ENCODE measurements at regions not wholly inside any gene's neighbourhood (a gene's known extent, or its start where the extent isn't known, plus 50 kb on each side); places are given as distances from the start of the nearest gene placed in this dataset.

GRCh38 chr14:97031530-97031929 lies 234.3 kb downstream of the VRK1 start:
- ChIA-PET CTCF (no interaction called here), POLR2A (no interaction called here)
- DNase-seq (ENCODE audit: low spot score) (no peak), ATAC-seq (no peak)
- peaks cover 66% of the 10 kb centered on the region for H3K4me1 Mint-ChIP-seq
- H3K27ac Mint-ChIP-seq = no peak overlapping the region
- H3K36me3 Mint-ChIP-seq = peaks cover 10% of the 10 kb centered on the region
- H3K4me3 Mint-ChIP-seq = no peak overlapping the region
- peaks cover 41% of the 10 kb centered on the region for H3K27me3 Mint-ChIP-seq (ENCODE audit: low read depth)
- TF ChIP-seq, protein P1, sequence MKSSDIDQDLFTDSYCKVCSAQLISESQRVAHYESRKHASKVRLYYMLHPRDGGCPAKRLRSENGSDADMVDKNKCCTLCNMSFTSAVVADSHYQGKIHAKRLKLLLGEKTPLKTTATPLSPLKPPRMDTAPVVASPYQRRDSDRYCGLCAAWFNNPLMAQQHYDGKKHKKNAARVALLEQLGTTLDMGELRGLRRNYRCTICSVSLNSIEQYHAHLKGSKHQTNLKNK (CRISPR knock-in tag; IDR thresholded peaks at IDR 0.05) = no peak
- no peak for TF ChIP-seq SP1 (CRISPR knock-in tag; conservative IDR thresholded peaks at IDR 0.05)
- no peak for TF ChIP-seq ZBTB21 (CRISPR knock-in tag; IDR thresholded peaks at IDR 0.05; ENCODE audit: borderline replicate concordance)
- TF ChIP-seq FOXJ3 (CRISPR knock-in tag; IDR thresholded peaks at IDR 0.05; ENCODE audit: borderline replicate concordance) = no peak
- TF ChIP-seq ZNF138 (CRISPR knock-in tag; conservative IDR thresholded peaks at IDR 0.05) = no peak
- TF ChIP-seq CREB1 (CRISPR knock-in tag; IDR thresholded peaks at IDR 0.05) = no peak
- TF ChIP-seq, protein P2, sequence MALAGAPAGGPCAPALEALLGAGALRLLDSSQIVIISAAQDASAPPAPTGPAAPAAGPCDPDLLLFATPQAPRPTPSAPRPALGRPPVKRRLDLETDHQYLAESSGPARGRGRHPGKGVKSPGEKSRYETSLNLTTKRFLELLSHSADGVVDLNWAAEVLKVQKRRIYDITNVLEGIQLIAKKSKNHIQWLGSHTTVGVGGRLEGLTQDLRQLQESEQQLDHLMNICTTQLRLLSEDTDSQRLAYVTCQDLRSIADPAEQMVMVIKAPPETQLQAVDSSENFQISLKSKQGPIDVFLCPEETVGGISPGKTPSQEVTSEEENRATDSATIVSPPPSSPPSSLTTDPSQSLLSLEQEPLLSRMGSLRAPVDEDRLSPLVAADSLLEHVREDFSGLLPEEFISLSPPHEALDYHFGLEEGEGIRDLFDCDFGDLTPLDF (CRISPR knock-in tag; IDR thresholded peaks at IDR 0.05) = no peak
- no peak for TF ChIP-seq ZNF532 (CRISPR knock-in tag; IDR thresholded peaks at IDR 0.05; ENCODE audit: borderline replicate concordance)
- TF ChIP-seq ZNF512 (CRISPR knock-in tag; IDR thresholded peaks at IDR 0.05; ENCODE audit: borderline replicate concordance) = no peak
- TF ChIP-seq ZNF425 (CRISPR knock-in tag; conservative IDR thresholded peaks at IDR 0.05) = no peak
- no peak for TF ChIP-seq E2F4 (CRISPR knock-in tag; IDR thresholded peaks at IDR 0.05; ENCODE audit: borderline replicate concordance, low read depth)
- peaks cover 8% of the 10 kb centered on the region for H3K9me3 Mint-ChIP-seq

DNA sequence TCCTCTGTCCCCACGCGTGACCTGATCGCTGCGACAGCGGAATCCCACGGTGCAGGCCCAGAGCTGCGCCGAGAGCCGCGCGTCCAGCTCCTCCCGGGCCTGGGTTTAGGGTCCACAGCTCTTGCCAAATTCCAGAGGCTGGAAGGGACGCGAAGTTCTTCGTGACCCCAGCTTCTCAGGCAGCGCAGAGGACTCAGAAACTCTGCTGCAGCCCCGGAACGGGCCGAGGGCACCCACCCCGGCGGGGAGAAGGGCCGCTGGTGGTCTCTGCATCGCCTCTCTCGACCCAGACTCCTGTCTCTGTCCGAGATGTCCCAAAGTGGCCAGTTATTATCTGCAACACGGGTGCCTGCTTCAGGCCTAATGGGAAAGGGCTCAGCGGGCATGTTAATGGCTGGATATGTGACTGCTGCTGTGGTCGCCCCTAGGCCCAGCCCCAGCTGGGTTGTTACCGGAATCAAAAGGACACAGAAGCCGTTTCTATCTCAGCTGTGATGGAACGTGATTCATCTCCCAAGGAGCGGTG lies 236.4 kb downstream of the VRK1 start:
- Mint-ChIP-seq H3K4me3 (peak overlapping the region; percentile 62), H3K36me3 (peaks cover 10% of the 10 kb centered on the region), H3K27me3 (ENCODE audit: low read depth) (peaks cover 45% of the 10 kb centered on the region), H3K9me3 (peaks cover 16% of the 10 kb centered on the region), H3K4me1 (peaks cover 55% of the 10 kb centered on the region), H3K27ac (no peak overlapping the region)
- TF ChIP-seq ZNF138 (CRISPR knock-in tag; conservative IDR thresholded peaks at IDR 0.05) (0 out of 2 replicates have a peak, but pooled peaks have one; percentile 8), GRHL2 (CRISPR knock-in tag; IDR thresholded peaks at IDR 0.05; ENCODE audit: insufficient replicate concordance, severe bottlenecking) (no peak), TP53 (CRISPR knock-in tag; IDR thresholded peaks at IDR 0.05) (peak; percentile 58; the same call in 1 of the 2 replicates), MYBL2 (CRISPR knock-in tag; IDR thresholded peaks at IDR 0.05) (0 out of 2 replicates have a peak, but pooled peaks have one; percentile 19), ZNF416 (CRISPR knock-in tag; IDR thresholded peaks at IDR 0.05) (no peak), ZNF512 (CRISPR knock-in tag; IDR thresholded peaks at IDR 0.05; ENCODE audit: borderline replicate concordance) (0 out of 2 replicates have a peak, but pooled peaks have one; percentile 31), TEAD4 (CRISPR knock-in tag; IDR thresholded peaks at IDR 0.05) (no peak), ETV6 (CRISPR knock-in tag; IDR thresholded peaks at IDR 0.05) (peak; percentile 12; the same call in 1 of the 2 replicates)
- TF ChIP-seq, protein P3, sequence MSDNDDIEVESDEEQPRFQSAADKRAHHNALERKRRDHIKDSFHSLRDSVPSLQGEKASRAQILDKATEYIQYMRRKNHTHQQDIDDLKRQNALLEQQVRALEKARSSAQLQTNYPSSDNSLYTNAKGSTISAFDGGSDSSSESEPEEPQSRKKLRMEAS (CRISPR knock-in tag; IDR thresholded peaks at IDR 0.05) = 0 out of 2 replicates have a peak, but pooled peaks have one; percentile 10
- CTCF ChIA-PET = interaction anchor here (1.0 to 1.9 kb wide), 3 partner anchors 22 to 26 kb away, joined by 4 to 8 read pairs (median 4); no protein-coding TSS in a partner anchor
- peak; percentile 32 for DNase-seq (ENCODE audit: low spot score)
- ATAC-seq = peak; percentile 44
- POLR2A ChIA-PET = interaction anchor here (1.3 kb wide), 1 partner anchor 34 kb away, joined by 3 read pairs; no protein-coding TSS in a partner anchor

Measured in WTC11 (cell line).